HL-60 (cell line): ENCODE measurements at regions not wholly inside any gene's neighbourhood (a gene's known extent, or its start where the extent isn't known, plus 50 kb on each side); places are given as distances from the start of the nearest gene placed in this dataset.

Experiments used
- DNase-seq, 2 experiments: peaks; one replicate each; pipeline ENCODE4 v3.0.0-alpha.2; 2010 to 2020; ENCODE audit warnings: low read depth in 1 of 2, low spot score in 1 of 2
- H3K27ac ChIP-seq: fragments of 250-450 bp; sonication (Bioruptor Pico); replicated peaks from 2 replicates; pipeline ENCODE4 v1.5.1; 2020; ENCODE audit warnings: mild to moderate bottlenecking, moderate library complexity
- H3K27me3 ChIP-seq: fragments of 250-450 bp; sonication (Bioruptor Pico); 2 replicates; pipeline ENCODE4 v1.5.1; 2021; ENCODE audit warnings: mild to moderate bottlenecking, moderate library complexity; ENCODE audit not compliant: insufficient read depth, poor library complexity, severe bottlenecking
- H3K4me3 ChIP-seq: replicated peaks from 2 replicates; pipeline ENCODE4 v1.5.1; 2011; ENCODE audit warnings: mild to moderate bottlenecking, control low read depth, low read length; ENCODE audit not compliant: insufficient read depth
- GABPA ChIP-seq: IDR thresholded peaks from 2 replicates; pipeline ENCODE4 v1.6.1; 2012; ENCODE audit warnings: low read depth
- POLR2AphosphoS5 ChIP-seq: IDR thresholded peaks from 2 replicates; pipeline ENCODE4 v1.6.1; 2012; ENCODE audit warnings: low read depth
- REST ChIP-seq: IDR thresholded peaks from 2 replicates; pipeline ENCODE4 v1.6.1; 2012; ENCODE audit warnings: low read depth; ENCODE audit not compliant: insufficient replicate concordance
- SPI1 ChIP-seq: IDR thresholded peaks from 2 replicates; pipeline ENCODE4 v1.6.1; 2012; ENCODE audit warnings: low read depth, mild to moderate bottlenecking, borderline replicate concordance
- TF ChIP-seq, protein P1 (sequence below): IDR thresholded peaks from one replicate; pipeline ENCODE4 v1.5.1; 2011; ENCODE audit warnings: low read length, control low read depth, inconsistent platforms; ENCODE audit not compliant: insufficient read depth

DNA sequence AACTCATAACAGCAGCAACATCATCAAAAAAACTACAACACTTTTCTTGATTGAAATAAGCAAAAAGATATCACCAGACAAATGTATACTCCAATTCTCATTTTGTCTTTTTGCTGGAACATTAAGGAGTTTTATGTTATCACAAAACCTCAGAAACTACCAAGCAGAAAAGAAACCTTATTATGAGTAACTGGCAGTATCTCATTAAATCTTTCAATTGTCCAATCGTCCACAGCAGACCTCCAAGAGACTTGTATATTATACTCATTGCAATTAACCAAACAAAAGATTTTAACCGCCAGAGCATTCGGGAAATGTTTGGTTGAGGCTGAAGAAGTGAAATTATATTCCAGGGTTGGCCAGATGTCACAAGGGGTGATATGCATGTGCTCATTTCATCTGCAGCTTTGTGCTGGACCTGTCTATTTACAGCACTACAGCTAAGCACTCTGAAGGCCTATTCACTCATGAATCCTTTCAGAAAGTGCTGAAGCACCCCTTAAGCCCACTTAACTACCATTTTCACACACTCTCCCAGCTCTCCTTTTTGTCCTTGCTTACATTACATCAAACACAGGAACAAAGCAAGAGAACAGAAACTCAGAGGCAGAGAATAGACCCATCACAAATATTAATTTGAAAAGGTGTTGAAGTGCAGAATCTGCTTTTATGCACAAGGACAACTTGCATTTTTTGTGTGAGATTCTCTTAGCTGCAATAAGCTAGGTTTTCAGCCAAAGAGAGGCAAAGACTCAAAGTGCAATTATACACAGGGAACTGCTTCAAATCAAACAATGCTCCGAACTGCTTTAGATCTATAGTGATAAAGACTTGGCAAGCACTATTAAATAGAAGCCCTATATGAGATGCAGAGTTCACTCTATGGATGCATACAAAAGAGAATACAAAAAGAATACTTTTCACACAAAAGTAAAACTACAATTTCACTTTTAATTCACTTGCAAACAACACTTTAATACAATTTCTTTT is 150.4 kb upstream of the POU5F2 start:
- Histone ChIP-seq H3K27me3 (no peaks in the 10 kb centered on the region), H3K27ac (no peak overlapping the region), H3K4me3 (no peak overlapping the region)
- TF ChIP-seq SPI1 (no peak), POLR2AphosphoS5 (no peak), GABPA (no peak), REST (no peak)
- TF ChIP-seq, protein P1, sequence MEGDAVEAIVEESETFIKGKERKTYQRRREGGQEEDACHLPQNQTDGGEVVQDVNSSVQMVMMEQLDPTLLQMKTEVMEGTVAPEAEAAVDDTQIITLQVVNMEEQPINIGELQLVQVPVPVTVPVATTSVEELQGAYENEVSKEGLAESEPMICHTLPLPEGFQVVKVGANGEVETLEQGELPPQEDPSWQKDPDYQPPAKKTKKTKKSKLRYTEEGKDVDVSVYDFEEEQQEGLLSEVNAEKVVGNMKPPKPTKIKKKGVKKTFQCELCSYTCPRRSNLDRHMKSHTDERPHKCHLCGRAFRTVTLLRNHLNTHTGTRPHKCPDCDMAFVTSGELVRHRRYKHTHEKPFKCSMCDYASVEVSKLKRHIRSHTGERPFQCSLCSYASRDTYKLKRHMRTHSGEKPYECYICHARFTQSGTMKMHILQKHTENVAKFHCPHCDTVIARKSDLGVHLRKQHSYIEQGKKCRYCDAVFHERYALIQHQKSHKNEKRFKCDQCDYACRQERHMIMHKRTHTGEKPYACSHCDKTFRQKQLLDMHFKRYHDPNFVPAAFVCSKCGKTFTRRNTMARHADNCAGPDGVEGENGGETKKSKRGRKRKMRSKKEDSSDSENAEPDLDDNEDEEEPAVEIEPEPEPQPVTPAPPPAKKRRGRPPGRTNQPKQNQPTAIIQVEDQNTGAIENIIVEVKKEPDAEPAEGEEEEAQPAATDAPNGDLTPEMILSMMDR, result no peak
- DNase-seq, result no peak

DNA sequence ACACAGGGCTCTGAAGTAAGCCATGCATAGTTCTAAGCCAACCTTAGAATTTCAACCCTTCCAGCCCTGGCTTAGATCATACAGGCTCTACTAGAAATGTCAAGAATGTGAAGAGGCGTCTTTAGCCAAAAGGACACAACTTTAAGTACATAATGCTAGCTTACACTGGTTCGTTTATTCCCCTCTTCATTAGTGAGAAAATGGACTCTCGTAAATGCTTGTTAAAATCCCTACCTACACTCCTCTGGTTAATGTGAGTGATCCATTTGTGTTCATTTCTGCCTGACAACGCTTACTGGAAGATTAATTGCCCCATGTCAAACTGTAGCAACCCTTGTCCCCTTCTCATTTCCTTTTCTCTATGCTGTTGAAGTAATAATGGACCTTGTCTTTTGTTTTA is 149.3 kb upstream of the POU5F2 start:
- Histone ChIP-seq H3K27ac (no peak overlapping the region), H3K27me3 (no peaks in the 10 kb centered on the region), H3K4me3 (no peak overlapping the region)
- no peak for DNase-seq
- no peak for TF ChIP-seq SPI1
- TF ChIP-seq GABPA, result no peak
- TF ChIP-seq, protein P1, result no peak
- no peak for TF ChIP-seq POLR2AphosphoS5
- no peak for TF ChIP-seq REST

DNA sequence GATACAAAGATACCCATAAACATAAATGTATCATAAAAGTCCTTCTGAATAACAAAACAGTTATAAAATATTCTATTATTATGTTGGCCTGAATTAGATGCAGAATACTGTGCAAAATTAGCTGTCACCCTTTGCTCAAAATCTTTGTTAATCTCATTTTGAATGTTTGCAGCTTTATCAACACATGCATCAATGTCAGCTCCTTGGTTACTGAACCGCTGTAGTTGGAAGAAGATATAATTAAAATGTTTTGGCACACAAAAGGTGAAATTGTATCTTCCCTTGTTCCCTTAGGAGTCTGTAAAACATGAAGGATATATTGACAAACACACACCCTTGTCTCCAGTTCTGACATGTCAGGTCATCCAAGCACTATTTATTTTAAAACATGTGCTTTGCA is 146.3 kb upstream of the POU5F2 start:
- no peak for DNase-seq
- H3K27me3 ChIP-seq, result no peaks in the 10 kb centered on the region

More for the DNA sequence above, 146.3 kb upstream of the POU5F2 start:
- H3K27ac ChIP-seq, result no peak overlapping the region
- H3K4me3 ChIP-seq, result no peak overlapping the region
- TF ChIP-seq GABPA, result no peak
- TF ChIP-seq POLR2AphosphoS5, result no peak
- no peak for TF ChIP-seq SPI1
- TF ChIP-seq REST, result no peak
- TF ChIP-seq, protein P1, result no peak
